Mesendoderm (in vitro differentiated cells): ENCODE measurements at regions not wholly inside any gene's neighbourhood (a gene's known extent, or its start where the extent isn't known, plus 50 kb on each side); places are given as distances from the start of the nearest gene placed in this dataset.

Experiments
- DNase-seq: peaks from one replicate; pipeline ENCODE4 v3.0.0; 2013
- H2AK5ac ChIP-seq: 2 replicates; pipeline ENCODE4 v1.6.1; 2013; ENCODE audit warnings: low read length, inconsistent platforms
- H2BK120ac ChIP-seq: 2 replicates; pipeline ENCODE4 v1.6.1; 2013; ENCODE audit warnings: low read depth, mild to moderate bottlenecking, low read length, moderate library complexity, mixed read lengths
- H2BK15ac ChIP-seq: replicated peaks from 2 replicates; pipeline ENCODE4 v1.6.1; 2013; ENCODE audit warnings: low read depth, mild to moderate bottlenecking, moderate library complexity
- H2BK5ac ChIP-seq: 2 replicates; pipeline ENCODE4 v1.6.1; 2013; ENCODE audit warnings: low read length, inconsistent platforms
- H3K18ac ChIP-seq: 2 replicates; pipeline ENCODE4 v1.6.1; 2013; ENCODE audit warnings: mild to moderate bottlenecking, low read length, mixed read lengths
- H3K23ac ChIP-seq: one replicate; pipeline ENCODE4 v1.6.1; 2013; ENCODE audit warnings: low read length
- H3K27ac ChIP-seq: 2 replicates; pipeline ENCODE4 v1.5.1; 2013; ENCODE audit warnings: low read depth, mild to moderate bottlenecking, inconsistent platforms, low read length, moderate library complexity
- H3K27me3 ChIP-seq: 2 replicates; pipeline ENCODE4 v1.6.1; 2013; ENCODE audit warnings: low read length, control low read depth, mild to moderate bottlenecking, inconsistent platforms; ENCODE audit not compliant: insufficient read depth, poor library complexity
- H3K36me3 ChIP-seq: 2 replicates; pipeline ENCODE4 v1.6.1; 2013; ENCODE audit warnings: low read length, inconsistent platforms; ENCODE audit not compliant: control insufficient read depth, insufficient read depth
- H3K4ac ChIP-seq: one replicate; pipeline ENCODE4 v1.6.1; 2013; ENCODE audit warnings: low read depth, mild to moderate bottlenecking, low read length, moderate library complexity
- H3K4me1 ChIP-seq: 2 replicates; pipeline ENCODE4 v1.6.1; 2013; ENCODE audit warnings: low read depth, low read length, inconsistent platforms; ENCODE audit not compliant: control insufficient read depth
- H3K4me2 ChIP-seq: 2 replicates; pipeline ENCODE4 v1.6.1; 2013; ENCODE audit warnings: low read length
- H3K4me3 ChIP-seq: 2 replicates; pipeline ENCODE4 v1.5.1; 2013; ENCODE audit warnings: mild to moderate bottlenecking, low read length
- H3K56ac ChIP-seq: one replicate; pipeline ENCODE4 v1.6.1; 2013; ENCODE audit warnings: low read length
- H3K79me1 ChIP-seq: 2 replicates; pipeline ENCODE4 v1.6.1; 2013; ENCODE audit warnings: low read length, inconsistent platforms
- H3K79me2 ChIP-seq: 2 replicates; pipeline ENCODE4 v1.6.1; 2013; ENCODE audit warnings: mild to moderate bottlenecking, low read length; ENCODE audit not compliant: control insufficient read depth, insufficient read depth
- H3K9ac ChIP-seq: 2 replicates; pipeline ENCODE4 v1.6.1; 2013; ENCODE audit warnings: low read length, inconsistent platforms
- H4K5ac ChIP-seq: one replicate; pipeline ENCODE4 v1.6.1; 2013; ENCODE audit warnings: low read length
- H4K8ac ChIP-seq: one replicate; pipeline ENCODE4 v1.6.1; 2013; ENCODE audit warnings: low read depth, mild to moderate bottlenecking, control low read depth, low read length, moderate library complexity
- WGBS: extraction: QIAGEN DNeasy Blood & Tissue Kit; methylation state at CpG from one replicate; pipeline ENCODE4 v1.1.7; 2013; ENCODE audit warnings: low lambda C conversion rate, missing lambda C conversion rate; ENCODE audit not compliant: insufficient coverage; ENCODE audit errors: extremely low coverage; 5-methylcytosine and 5-hydroxymethylcytosine counted together

DNA sequence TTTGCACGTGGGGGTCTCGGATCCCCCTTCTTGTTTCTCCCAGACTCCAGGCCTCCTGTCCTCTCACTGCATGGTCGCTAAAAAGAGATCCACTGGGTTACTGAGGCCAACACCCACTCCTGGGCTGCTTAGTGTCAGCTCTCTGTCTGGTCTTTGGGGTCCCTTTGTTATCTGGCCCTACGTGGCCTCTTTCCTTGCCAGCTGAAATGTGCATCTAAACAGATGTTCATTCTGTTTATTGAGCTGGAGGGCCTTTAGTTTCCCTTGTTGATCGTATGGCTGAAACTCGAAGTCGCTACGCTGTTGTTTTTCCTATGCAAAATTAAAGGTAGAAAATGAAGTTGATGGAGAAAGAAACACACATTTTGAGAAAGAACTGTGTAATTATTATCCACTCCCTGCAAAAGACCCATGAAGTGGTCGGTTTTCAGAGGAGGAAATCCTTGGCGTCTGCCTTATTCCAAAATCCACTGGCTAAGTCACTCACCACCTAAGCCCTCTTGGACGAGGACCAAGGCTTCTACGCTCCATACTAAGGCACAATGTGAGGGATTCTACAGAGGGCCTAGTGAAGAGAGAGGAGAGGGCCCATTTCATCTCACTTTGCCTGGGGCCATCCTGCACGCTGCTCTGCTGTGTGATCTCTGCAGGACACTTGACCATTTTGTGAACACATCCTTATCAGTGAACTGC lies 105.3 kb downstream of the GLI2 start:
- Histone ChIP-seq H3K79me1 (peaks cover 10% of the 10 kb centered on the region), H3K9ac (no peak overlapping the region), H3K27me3 (no peaks in the 10 kb centered on the region), H4K5ac (no peak overlapping the region), H3K56ac (no peak overlapping the region), H3K4ac (no peak overlapping the region), H2BK15ac (no peak overlapping the region), H3K4me1 (no peaks in the 10 kb centered on the region), H3K23ac (no peak overlapping the region), H3K4me3 (no peak overlapping the region), H2BK5ac (no peak overlapping the region), H3K27ac (no peak overlapping the region), H2BK120ac (no peak overlapping the region), H3K79me2 (no peaks in the 10 kb centered on the region), H2AK5ac (no peak overlapping the region), H3K18ac (no peak overlapping the region), H4K8ac (no peak overlapping the region), H3K36me3 (no peaks in the 10 kb centered on the region), H3K4me2 (no peak overlapping the region)
- DNase-seq, result no peak
- no CpG with 5 or more reads among the region's 13 CpGs for WGBS

DNA sequence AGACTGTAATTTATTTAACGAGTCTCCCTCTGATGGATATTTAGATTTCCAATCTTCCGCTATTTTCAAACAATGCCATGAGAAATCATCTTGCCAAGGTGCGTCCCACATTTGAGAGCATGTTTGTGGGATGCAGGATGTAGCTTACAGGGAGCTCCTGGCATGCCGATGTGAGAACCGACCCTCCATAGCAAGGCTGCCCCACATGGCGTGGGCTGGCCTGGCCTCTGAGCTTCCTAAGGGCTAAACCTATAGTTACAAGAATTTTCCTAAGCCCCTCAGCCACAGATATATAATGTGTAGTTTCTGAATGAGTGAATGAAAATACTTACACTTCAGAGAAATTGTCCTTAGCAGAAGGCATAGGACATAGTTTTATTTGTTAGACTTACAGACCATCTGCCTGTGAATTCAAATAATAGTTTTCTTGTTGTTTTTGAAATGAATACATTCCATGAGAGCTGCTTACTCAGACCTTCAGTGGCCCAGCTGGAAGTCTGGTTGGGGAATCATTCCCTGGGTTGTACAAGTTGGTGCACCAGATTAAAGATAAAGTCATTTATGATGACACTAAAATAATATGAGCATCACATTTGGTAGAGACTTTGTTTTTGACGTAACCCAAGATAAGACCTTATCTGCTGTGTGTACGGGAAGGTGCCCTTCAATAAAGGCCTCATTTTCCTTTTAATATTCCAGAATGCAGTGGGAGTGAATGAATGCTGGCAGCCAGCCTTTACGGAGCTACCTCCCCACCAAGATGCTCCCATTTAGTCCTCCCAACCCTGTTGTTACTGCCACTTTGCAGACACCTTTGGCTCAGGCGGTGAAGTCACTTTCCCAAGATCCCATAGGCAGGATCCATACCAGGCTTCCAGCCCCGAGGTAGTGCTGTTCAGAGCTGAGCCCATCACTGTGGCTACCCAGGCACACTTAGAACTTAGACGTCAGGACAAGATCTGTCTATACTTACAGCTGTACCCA lies 107.1 kb downstream of the GLI2 start:
- H3K79me1 ChIP-seq, result peaks cover 8% of the 10 kb centered on the region
- H3K9ac ChIP-seq, result no peak overlapping the region
- H3K4me3 ChIP-seq, result no peak overlapping the region
- H3K4me1 ChIP-seq, result no peaks in the 10 kb centered on the region
- no peak overlapping the region for H3K23ac ChIP-seq
- H3K18ac ChIP-seq, result no peak overlapping the region
- no peak overlapping the region for H2BK5ac ChIP-seq
- H4K8ac ChIP-seq, result no peak overlapping the region
- no peaks in the 10 kb centered on the region for H3K79me2 ChIP-seq
- H3K36me3 ChIP-seq, result no peaks in the 10 kb centered on the region
- no peak overlapping the region for H3K4ac ChIP-seq
- no peak overlapping the region for H2BK120ac ChIP-seq
- no peak overlapping the region for H2BK15ac ChIP-seq
- DNase-seq, result no peak
- no peak overlapping the region for H3K4me2 ChIP-seq
- no peak overlapping the region for H4K5ac ChIP-seq
- H2AK5ac ChIP-seq, result no peak overlapping the region
- no peak overlapping the region for H3K56ac ChIP-seq
- no CpG with 5 or more reads among the region's 12 CpGs for WGBS
- H3K27ac ChIP-seq, result no peak overlapping the region
- no peaks in the 10 kb centered on the region for H3K27me3 ChIP-seq

DNA sequence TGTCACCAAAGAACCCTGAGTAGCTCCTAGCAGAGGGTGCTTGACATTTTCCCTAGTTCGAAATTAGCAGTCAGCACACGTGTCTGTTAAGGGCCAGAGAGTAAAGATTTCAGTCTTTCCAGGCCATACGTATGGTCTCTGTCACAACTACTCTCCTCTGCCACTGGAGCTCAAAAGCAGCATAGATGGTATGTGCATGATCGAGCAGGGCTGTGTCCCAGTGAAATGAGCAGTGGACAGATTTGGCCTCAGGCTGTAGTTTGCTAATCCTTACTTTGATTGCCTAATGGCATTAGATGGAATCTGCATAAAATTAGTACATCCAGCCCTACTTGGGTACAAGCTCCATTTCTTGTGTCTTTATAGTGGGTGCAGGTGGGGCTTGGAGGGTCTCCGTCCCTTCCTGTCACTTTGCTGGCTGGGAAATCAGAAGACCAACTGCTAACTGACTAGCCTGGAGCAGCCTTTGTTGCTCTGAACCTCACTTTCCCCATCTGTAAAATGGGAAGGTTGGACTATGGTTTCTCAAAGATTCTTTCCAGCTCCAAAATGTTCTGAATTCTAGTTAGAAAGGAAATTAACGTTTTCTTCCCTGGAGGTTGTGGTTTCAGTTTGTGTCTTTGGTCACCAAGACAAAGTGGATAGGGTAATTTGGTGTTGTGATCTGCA lies 108.5 kb downstream of the GLI2 start:
- H3K4ac ChIP-seq, result no peak overlapping the region
- no peak overlapping the region for H3K27ac ChIP-seq
- no peaks in the 10 kb centered on the region for H3K4me1 ChIP-seq
- no peaks in the 10 kb centered on the region for H3K27me3 ChIP-seq
- no peak overlapping the region for H4K8ac ChIP-seq
- H4K5ac ChIP-seq, result no peak overlapping the region
- no peak overlapping the region for H3K4me3 ChIP-seq
- H3K56ac ChIP-seq, result no peak overlapping the region
- H3K23ac ChIP-seq, result no peak overlapping the region
- H3K4me2 ChIP-seq, result no peak overlapping the region
- H2AK5ac ChIP-seq, result no peak overlapping the region
- no peaks in the 10 kb centered on the region for H3K79me2 ChIP-seq
- no peak overlapping the region for H2BK15ac ChIP-seq
- no peak for DNase-seq
- no CpG with 5 or more reads among the region's 6 CpGs for WGBS
- no peak overlapping the region for H3K9ac ChIP-seq
- H3K18ac ChIP-seq, result no peak overlapping the region
- H3K79me1 ChIP-seq, result peaks cover 6% of the 10 kb centered on the region
- H3K36me3 ChIP-seq, result no peaks in the 10 kb centered on the region
- no peak overlapping the region for H2BK120ac ChIP-seq
- no peak overlapping the region for H2BK5ac ChIP-seq

DNA sequence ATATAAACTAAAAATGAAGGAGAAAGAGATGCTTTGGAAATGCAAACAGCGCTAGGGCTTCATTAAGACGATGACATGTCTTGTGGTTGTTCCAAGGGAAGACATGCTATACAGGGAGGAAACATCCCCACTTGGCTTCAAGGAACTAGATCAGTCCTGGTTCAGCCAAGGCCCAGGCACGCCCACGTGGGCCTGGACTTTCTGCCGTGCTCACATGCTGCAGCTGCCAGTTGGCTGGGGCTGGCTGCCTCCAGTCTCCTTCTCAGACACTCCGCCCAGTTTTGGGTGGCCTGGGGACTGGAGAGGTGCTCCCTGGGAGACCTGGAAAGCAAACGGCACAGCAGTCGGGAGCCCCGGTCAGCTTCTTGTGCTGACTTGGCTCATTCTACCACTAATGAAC lies 109.6 kb downstream of the GLI2 start:
- Histone ChIP-seq H4K5ac (no peak overlapping the region), H2BK120ac (no peak overlapping the region), H3K23ac (no peak overlapping the region), H3K79me1 (peaks cover 5% of the 10 kb centered on the region), H3K4ac (no peak overlapping the region), H3K4me3 (no peak overlapping the region), H3K18ac (no peak overlapping the region), H3K36me3 (no peaks in the 10 kb centered on the region), H3K9ac (no peak overlapping the region), H3K4me1 (no peaks in the 10 kb centered on the region), H2BK5ac (no peak overlapping the region), H3K4me2 (no peak overlapping the region), H4K8ac (no peak overlapping the region), H3K27ac (no peak overlapping the region), H3K27me3 (no peaks in the 10 kb centered on the region), H3K79me2 (no peaks in the 10 kb centered on the region), H2BK15ac (no peak overlapping the region), H2AK5ac (no peak overlapping the region), H3K56ac (no peak overlapping the region)
- WGBS, result no CpG with 5 or more reads among the region's 9 CpGs
- no peak for DNase-seq

DNA sequence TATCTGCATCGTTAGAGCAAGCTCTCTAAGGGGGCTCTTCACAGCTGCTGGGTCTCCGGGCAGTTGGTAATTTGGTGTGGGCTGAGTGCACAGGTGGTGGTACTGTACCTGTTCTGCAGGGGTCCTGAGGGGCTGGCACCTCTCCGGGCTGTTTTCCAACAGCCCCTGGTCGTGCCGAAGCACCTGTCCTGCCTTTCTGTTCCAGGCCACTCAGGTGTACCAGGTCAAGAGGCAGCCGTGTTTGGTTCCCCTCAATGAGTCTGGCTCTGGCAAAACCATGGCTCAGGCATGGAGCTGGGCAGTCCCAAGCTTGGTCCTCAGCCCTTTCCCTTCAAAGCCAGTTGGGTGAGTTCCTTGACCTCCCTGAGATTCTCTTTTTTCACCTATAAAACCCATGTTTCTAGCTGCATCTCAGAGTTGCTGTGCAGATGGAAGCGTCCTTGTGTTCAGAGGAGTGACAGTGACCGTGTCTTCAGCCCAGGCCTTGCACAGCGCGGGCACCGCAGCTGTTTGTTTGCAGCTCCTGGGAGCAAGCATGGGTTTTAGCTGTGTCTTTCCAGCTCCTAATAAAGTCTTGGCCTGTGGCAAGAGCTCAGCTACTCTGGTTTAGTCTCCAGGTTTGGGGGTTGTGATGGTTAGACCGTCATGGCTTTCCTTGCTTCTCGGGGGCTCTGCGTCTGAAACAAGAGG lies 110.9 kb downstream of the GLI2 start:
- WGBS, result no CpG with 5 or more reads among the region's 14 CpGs
- H3K79me1 ChIP-seq, result peaks cover 4% of the 10 kb centered on the region
- H2BK5ac ChIP-seq, result no peak overlapping the region
- H3K27me3 ChIP-seq, result no peaks in the 10 kb centered on the region
- no peak overlapping the region for H3K4me3 ChIP-seq
- H3K56ac ChIP-seq, result no peak overlapping the region
- H4K8ac ChIP-seq, result no peak overlapping the region
- H3K4me1 ChIP-seq, result no peaks in the 10 kb centered on the region
- H3K9ac ChIP-seq, result no peak overlapping the region
- H2AK5ac ChIP-seq, result no peak overlapping the region
- no peak for DNase-seq
- no peak overlapping the region for H3K23ac ChIP-seq
- no peak overlapping the region for H3K27ac ChIP-seq
- H3K36me3 ChIP-seq, result no peaks in the 10 kb centered on the region
- H3K18ac ChIP-seq, result no peak overlapping the region
- H2BK120ac ChIP-seq, result no peak overlapping the region
- no peak overlapping the region for H3K4me2 ChIP-seq
- no peaks in the 10 kb centered on the region for H3K79me2 ChIP-seq
- no peak overlapping the region for H4K5ac ChIP-seq
- H2BK15ac ChIP-seq, result no peak overlapping the region
- H3K4ac ChIP-seq, result no peak overlapping the region
